ENCODE measurements at regions not wholly inside any gene's neighbourhood (a gene's known extent, or its start where the extent isn't known, plus 50 kb on each side); places are given as distances from the start of the nearest gene placed in this dataset.

DNA sequence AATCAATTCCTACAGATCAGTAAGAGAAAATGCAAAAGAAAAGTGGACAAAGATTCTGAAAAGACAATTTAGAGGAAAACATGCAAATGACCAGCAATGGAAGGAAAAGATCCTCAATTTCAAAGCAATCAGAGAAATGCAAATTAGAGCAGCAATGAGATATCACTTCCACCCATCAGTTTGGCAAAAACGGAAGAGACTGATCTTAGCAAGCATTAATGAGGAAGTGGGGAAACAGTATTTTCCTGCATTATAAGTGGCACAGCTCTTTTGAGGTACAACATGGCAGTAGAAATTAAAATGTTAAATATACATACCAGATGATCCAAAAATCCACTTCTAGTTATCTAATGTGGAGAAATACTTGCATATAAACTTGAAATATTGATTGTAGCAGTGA is 69.1 kb upstream of the SLC7A1 start:
- DNase-seq = no peak

DNA sequence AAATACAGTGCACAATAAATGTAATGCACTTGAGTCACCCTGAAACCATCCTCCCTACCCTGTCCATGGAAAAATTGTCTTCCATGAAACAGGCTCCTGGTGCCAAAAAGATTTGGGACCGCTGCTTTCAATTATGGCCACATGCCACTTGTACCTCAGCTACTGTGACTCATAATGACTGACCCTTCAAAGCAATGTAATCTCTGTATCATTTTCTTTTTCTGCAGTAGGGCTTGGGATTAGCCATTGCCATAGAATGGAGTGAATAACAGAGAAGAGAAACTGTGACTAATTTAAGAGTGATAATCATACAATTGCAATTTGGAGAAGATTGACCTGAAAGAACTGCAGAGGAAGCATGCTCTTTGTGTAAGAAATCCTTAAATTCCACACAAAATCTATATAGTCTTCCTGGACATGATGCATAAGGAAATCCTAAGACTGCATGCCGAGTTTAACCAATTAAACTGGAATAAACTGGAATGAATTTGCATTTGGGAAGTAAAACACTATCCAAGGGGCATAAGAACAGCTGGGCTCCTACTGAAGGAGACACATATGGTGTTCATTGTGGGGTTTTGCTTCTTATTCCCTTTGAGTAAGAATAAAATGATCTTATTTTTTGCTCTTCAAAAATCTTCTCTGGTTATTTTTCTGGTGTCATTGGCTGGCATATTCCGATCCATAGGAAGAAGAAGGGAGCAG is 59.5 kb upstream of the SLC7A1 start:
- no peak for DNase-seq

DNA sequence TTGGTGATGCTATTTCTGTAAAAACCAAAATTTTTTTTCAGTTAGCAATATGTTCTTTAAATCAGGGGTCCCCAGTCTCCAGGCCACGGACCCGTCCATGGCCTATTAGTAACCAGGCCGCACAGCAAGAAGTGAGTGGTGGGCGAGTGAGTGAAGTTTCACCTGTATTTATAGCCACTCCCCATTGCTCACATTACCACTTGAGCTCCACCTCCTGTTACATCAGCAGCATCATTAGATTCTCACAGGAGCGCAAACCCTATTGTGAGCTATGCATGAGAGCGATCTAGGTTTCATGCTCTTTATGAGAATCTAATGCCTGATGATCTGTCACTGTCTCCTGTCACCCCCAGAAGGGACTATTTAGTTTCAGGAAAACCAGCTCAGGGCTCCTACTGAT is 58.9 kb upstream of the SLC7A1 start:
- DNase-seq = no peak

DNA sequence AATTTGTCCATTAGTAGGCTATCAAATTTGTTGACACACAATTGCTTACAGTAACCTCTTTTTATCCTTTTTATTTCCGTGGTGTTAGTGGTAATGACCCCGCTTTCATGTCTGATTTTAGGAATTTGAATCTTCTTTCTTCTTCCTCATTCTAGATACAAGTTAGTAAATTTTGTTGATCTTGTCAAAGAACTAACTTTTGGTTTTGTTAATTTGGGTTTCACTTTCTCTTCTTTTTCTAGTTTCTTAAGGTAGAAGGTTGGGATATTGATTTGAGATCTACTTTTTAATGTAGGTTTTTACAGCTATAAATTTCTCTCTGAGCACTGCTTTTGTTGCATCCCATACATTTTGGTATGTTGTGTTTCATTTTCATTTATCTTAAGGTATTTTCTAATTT is 53.3 kb upstream of the SLC7A1 start:
- DNase-seq = no peak

Data from hypothalamus (tissue), 51 donors.